ENCODE measurements at regions not wholly inside any gene's neighbourhood (a gene's known extent, or its start where the extent isn't known, plus 50 kb on each side); places are given as distances from the start of the nearest gene placed in this dataset.
A peak's percentile ranks its signal among the peaks of the same experiment; 100 is the strongest.

GRCh38 chr12:103086471-103086870 is 129.0 kb downstream of the ASCL1 start:
- DNase-seq (no peak), ATAC-seq (no peak)
- intact Hi-C loops (cut with DNase I, micrococcal nuclease): no loop called here

GRCh38 chr12:103093499-103094106 is 136.1 kb downstream of the ASCL1 start:
- intact Hi-C loops (cut with DNase I, micrococcal nuclease): no loop called here
- ATAC-seq: peak; percentile 99
- DNase-seq: peak; percentile 22 to 35

GRCh38 chr12:103097496-103097895 is 140.0 kb downstream of the ASCL1 start:
- DNase-seq (no peak), ATAC-seq (no peak)
- intact Hi-C loops (cut with DNase I, micrococcal nuclease): no loop called here

GRCh38 chr12:103100257-103100831 is 142.9 kb downstream of the ASCL1 start:
- ATAC-seq (no peak), DNase-seq (no peak)
- intact Hi-C loops (cut with DNase I, micrococcal nuclease): no loop called here

GRCh38 chr12:103102225-103102744 is 144.8 kb downstream of the ASCL1 start:
- ATAC-seq (no peak), DNase-seq (no peak)
- intact Hi-C loops (cut with DNase I, micrococcal nuclease): no loop called here

- ATAC-seq (no peak), DNase-seq (no peak)
- intact Hi-C loops (cut with DNase I, micrococcal nuclease): no loop called here
Measured at GRCh38 chr12:103105971-103106597, 148.6 kb downstream of the ASCL1 start.

- no peak for ATAC-seq
- DNase-seq: no peak
- intact Hi-C loops (cut with DNase I, micrococcal nuclease): no loop called here
Measured at GRCh38 chr12:103109861-103110260, 152.4 kb downstream of the ASCL1 start.

- intact Hi-C loops (cut with DNase I, micrococcal nuclease): no loop called here
- ATAC-seq (no peak), DNase-seq (no peak)
Measured at GRCh38 chr12:103114296-103115055, 157.0 kb downstream of the ASCL1 start.

- DNase-seq: no peak
- ATAC-seq: no peak
- intact Hi-C loops (cut with DNase I, micrococcal nuclease): no loop called here
Measured at GRCh38 chr12:103128862-103129501, 171.5 kb downstream of the ASCL1 start.

- DNase-seq: no peak
- intact Hi-C loops (cut with DNase I, micrococcal nuclease): no loop called here
- ATAC-seq: no peak
Measured at GRCh38 chr12:103130564-103130963, 173.1 kb downstream of the ASCL1 start.

GRCh38 chr12:103138538-103138937 is 181.1 kb downstream of the ASCL1 start:
- intact Hi-C loops (cut with DNase I, micrococcal nuclease): no loop called here
- ATAC-seq (no peak), DNase-seq (no peak)

- ATAC-seq: no peak
- intact Hi-C loops (cut with DNase I, micrococcal nuclease): no loop called here
- no peak for DNase-seq
Measured at GRCh38 chr12:103139876-103140275, 182.4 kb downstream of the ASCL1 start.

GRCh38 chr12:103140286-103140685 is 182.8 kb downstream of the ASCL1 start:
- ATAC-seq: no peak
- intact Hi-C loops (cut with DNase I, micrococcal nuclease): no loop called here

GRCh38 chr12:103144278-103144677 is 186.8 kb downstream of the ASCL1 start:
- no peak for DNase-seq
- intact Hi-C loops (cut with DNase I, micrococcal nuclease): no loop called here
- no peak for ATAC-seq

More at GRCh38 chr12:103140286-103140685, 182.8 kb downstream of the ASCL1 start:
- DNase-seq: no peak

- intact Hi-C loops (cut with DNase I, micrococcal nuclease): no loop called here
- ATAC-seq (no peak), DNase-seq (no peak)
Measured at GRCh38 chr12:103160622-103161021, 203.1 kb downstream of the ASCL1 start.

- ATAC-seq (no peak), DNase-seq (no peak)
- intact Hi-C loops (cut with DNase I, micrococcal nuclease): no loop called here
Measured at GRCh38 chr12:103161582-103162362, 204.3 kb downstream of the ASCL1 start.

- intact Hi-C loops (cut with DNase I, micrococcal nuclease): no loop called here
- no peak for ATAC-seq
- no peak for DNase-seq
Measured at GRCh38 chr12:103166949-103167348, 209.5 kb downstream of the ASCL1 start.

GRCh38 chr12:103172447-103173112 is 215.1 kb downstream of the ASCL1 start:
- DNase-seq (no peak), ATAC-seq (no peak)
- intact Hi-C loops (cut with DNase I, micrococcal nuclease): no loop called here
